GM18873 (cell line): ENCODE measurements at regions not wholly inside any gene's neighbourhood (a gene's known extent, or its start where the extent isn't known, plus 50 kb on each side); places are given as distances from the start of the nearest gene placed in this dataset.
"Not testable (repeated sequence)": the region's sequence is repeated elsewhere in the genome, so short reads cannot be mapped to it uniquely, and the experiment has no call there.

Source experiments
- ATAC-seq: cut with Tn5 transposase; IDR thresholded peaks from one replicate; pipeline ENCODE4 v1.9.1; 2021; ENCODE audit warnings: mild to moderate bottlenecking, moderate library complexity, moderate number of reproducible peaks; ENCODE audit not compliant: unreplicated experiment, low FRiP score

DNA sequence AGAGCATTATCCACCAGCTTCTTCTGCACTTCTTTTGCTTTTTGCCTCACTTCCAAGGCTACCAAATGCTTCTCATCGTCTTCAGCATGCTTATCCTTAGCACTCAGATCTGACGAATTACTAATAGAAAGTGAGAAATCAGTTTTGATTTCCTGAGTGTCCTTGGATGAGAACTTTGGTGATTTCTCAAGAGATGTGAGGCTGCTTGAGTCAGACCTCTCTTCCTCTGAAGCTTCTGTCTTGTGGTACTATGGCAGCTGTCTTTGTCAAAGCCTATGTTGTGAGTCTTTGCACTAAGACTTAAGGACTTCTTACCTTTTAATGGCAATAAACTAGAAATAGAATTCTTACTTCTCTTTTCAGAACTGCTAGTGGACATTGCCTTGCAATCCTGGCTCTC is 169.9 kb downstream of the CPE start:
- ATAC-seq, result no peak

- no peak for ATAC-seq
Measured at GRCh38 chr4:165553221-165553810, 174.5 kb downstream of the CPE start.

- ATAC-seq, result no peak
Measured at GRCh38 chr4:165555302-165555701, 176.5 kb downstream of the CPE start.

- ATAC-seq, result no peak
Measured at GRCh38 chr4:165556383-165556782, 177.6 kb downstream of the CPE start.

DNA sequence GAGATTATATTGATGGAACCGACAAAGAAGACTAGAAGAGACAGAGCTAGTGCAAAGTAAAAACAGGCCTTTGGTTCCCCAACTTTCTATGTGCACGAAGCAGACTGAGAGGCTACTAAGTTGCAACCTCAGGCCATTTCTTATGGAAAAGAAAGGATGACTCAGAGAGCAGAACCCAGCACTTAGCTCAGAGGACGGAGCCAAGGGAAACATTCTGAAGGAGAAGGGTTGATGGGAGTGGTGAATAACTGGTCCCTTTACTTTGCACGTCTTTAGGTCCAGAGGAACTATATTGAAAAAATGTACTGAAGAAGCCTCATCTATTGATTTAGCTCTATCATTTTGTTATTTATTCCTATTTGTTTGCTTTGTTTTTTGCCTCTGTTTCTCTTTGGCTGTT is 182.1 kb downstream of the CPE start:
- no peak for ATAC-seq

GRCh38 chr4:165563851-165564250 is 185.0 kb downstream of the CPE start:
- ATAC-seq, result no peak

- no peak for ATAC-seq
Measured at GRCh38 chr4:165569031-165569430, 190.2 kb downstream of the CPE start.

- ATAC-seq, result not testable (repeated sequence)
Measured at GRCh38 chr4:165571476-165571875, 192.7 kb downstream of the CPE start.

DNA sequence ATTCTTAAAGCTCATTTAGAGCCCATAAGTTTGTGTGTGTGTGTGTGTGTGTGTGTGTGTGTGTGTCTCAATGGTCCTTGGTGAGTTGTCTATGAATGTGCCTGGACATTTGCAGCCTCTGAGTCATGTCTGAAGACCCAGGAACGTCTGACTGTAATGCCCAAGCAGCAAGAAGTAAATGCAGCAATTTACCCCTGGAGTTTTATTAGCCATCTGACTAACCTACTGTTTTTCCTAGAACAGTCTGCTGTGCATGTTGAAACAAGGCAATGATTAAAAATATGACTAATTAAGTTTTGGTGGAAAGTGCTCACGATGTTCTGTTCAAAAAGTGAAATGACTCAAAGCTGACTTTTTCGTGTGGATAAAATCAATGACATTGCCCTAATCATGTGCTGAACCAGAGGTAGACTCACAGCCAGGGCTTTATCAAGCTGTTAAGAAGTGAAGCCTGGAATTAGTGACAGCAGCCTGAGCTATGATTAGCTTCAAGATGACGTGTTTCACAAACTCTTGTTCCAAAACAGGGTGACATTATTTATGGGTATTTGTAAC is 201.6 kb downstream of the CPE start:
- no peak for ATAC-seq

DNA sequence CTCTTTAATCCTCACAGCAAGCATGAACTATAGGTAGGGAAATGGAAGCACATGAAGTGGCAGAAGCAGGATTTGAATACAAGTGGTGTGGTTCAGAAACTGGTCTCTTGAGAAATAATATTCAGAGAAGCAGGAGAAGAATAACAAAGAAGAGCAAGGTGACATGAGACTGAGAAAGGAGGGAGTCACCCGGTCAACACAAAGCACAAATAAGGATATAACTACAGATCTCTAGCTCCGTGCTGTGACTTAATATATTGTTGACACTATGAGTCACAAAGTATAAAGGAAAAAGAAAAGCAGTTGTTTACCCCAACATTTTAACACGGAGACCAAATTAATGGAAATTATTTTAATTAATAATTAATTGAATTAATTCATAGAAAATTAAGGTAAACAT is 204.5 kb downstream of the CPE start:
- no peak for ATAC-seq

GRCh38 chr4:165584916-165585315 is 206.1 kb downstream of the CPE start:
- ATAC-seq, result no peak

DNA sequence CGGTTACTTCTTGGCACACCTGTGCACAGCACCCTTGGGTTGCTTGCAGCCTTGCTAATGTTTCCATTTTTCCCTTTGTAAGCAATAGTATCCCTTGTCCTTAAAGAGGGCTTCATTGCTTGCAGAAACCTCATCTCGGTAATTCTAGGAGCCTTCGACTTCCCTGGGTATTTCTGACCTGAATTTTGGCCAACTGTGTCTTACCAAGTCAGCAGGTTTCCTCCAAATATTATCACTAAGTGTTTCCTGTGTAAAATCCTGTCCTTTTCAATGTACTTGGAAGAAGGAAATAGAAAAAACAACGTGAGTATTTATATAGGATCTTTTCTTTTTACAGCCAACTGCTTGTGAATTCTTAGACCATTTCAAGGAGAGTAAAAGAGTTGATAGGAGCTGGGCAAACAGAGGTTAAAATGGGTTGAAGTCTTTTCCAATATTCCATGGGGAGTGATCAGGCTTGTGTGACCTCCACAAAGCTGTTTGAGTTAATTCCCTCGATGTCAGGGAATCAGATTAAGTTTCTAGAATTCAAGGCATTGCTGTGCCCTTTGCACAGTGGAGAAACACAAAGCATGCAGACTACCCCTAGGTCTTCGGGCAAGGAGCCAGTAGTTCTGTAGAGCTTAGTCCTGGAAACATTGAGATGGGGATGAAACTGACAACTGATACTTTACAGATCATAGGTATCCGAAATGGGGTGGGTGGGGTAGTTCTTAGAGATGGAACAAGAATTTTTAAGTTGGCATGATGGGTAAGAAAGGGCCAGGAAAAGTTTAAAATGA is 209.9 kb downstream of the CPE start:
- ATAC-seq, result no peak

DNA sequence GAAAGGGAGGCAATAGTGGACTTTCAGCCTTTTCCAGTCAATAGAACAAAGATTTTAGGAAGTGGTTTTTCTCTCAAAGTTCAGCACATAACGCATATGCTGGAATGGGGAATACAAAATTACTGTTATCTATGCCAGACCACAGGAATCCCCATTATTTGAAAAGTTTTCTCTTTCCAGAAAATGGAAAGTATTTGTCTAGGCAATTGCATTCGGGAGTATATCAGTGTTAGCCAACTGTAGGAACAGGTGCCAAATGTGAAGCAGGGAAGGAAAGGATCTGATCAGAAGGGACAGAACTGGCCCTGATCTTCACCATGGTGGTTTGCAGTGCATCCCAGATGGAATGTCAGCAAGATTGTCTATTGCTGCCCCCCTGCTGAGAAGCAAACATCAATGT is 213.6 kb downstream of the CPE start:
- no peak for ATAC-seq

DNA sequence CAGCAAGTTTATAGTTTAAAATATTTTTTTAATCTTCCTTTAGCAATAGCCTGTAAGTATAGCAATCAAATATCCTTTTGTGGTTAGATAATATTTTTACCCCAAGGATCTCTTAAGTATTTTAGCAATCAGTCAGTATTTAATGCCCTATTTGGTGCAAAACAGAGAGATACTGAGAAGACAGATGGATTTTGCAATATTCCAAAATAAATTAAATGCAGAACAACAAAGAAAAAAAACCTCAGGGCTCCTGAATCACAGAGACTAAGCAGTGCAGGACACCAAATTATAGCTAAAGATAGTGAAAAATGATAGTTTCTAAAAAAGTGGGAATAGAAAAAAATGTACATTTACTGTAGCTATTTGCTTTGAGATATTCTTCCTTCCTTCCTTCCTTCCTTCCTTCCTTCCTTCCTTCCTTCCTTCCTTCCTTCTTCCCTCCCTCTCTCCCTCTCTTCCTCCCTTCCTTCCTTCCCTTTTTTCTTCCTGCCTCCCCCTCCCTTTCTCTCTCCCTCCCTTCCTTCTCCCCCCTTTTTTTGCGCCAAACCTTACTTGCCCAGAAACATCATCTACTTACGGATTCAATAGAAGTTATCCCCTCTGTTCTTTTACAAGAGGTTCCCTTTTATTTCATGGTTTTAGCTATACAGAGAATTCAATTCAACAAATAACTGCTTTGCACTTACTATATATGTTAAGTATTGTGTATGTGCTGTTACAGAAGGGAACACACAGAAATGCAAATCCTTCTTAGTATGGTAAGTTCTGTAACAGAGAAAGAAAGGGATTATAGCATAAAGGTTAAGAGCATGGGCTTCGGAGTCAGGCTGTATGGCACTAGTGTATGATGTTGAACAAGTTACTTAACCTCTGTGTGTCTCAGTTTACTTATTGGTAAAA is 219.0 kb downstream of the CPE start:
- no peak for ATAC-seq

DNA sequence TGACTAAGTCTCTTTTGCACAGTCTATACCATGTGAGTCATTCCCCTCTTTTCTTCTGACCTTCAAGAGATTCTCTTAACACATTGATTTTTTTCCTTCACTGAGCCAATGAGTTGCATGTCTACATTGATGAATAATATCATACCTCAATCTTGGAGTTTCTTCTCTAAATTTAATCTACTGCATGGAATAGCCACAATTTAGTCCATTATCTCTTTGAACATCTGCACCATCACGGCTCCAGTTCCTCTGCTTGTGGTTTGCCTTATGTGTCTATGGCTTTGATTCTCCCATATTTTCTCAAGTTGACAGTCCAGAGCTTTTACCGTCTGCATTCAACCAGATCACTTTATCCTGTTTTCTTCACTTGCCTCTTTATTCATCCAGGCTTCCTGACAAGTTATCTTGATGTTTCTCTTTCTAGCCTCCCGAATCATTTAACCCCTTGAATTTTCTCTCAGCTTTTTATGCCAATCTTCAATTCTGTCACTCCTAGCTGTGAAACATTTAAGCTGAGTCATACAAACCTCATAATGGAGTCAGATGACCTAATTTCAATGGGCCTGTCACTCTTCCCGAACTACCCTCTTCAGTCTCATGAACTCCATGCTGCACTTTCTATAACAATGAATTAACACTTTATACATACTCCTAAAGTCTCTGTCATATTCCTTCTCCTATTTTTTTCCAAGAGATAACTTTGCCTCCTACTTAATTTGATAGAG is 222.3 kb downstream of the CPE start:
- ATAC-seq, result no peak

DNA sequence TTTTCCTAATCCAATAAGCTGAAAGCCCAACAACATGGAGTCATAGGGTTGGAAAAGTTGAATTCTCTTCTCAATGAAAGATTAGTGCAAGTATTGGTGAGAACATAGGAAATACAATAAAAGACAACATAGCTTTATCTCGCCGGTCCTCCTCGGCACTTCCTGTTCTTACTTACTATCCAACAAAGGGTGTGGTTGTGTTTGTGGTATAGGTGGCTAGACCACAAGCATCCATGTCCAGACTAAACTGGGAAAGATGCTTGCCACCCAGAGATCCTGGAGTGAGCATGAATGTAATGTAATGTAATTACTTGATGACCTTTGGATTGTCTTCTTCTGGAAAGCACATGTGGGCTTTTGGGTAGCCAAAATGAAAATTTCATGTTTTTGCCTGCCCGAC is 223.8 kb downstream of the CPE start:
- ATAC-seq, result no peak

GRCh38 chr4:165604181-165604580 is 225.4 kb downstream of the CPE start:
- ATAC-seq, result no peak

DNA sequence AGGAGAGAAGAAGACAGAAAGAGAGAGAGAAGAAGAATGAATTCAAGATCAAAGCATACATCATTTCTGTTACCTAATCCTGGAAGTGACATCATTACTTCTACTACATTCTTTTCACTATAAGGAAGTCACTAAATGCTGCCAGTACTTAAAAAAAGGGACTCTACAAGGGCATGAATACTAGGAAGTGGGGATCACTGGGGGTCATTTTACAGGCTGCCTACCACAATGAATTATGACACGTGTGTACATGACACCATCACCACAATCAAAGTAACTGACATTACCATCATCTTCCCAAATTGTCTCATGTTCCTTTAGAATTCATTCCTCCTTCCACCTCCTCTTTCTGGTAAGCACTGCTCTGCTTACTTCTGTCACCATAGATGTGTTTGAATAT is 227.0 kb downstream of the CPE start:
- no peak for ATAC-seq

DNA sequence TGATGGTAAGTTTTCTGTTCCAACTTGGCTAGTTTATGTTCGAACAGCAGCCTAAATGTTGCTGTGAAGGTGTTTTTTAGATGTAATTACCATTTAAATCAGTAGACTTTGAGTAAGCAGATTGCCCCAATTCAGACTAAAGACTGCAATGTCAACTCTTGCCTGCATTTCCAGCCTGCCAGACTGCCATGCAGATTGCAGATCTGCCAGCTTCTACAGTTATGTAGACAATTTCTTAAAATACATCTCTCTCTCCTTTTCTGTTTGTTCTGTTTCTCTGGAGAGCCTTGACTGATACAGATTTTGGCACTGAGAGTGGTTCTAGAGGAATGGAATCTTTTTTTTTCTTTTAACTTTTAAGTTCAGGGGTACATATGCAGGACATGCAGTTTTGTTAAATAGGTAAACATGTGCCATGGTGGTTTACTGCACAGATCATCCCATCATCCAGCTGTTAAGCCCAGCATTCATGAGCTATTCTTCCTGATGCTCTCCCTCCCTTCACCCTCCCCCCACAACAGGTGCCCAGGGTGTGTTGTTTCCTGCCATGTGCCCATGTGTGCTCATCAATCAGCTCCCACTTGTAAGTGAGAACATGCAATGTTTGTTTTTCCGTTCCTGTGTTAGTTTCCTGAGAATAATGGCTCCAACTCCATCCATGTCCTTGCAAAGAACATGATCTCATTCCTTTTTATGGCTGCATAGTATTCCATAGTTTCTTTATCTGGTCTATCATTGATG is 227.8 kb downstream of the CPE start:
- ATAC-seq, result no peak

GRCh38 chr4:165609653-165610052 is 230.8 kb downstream of the CPE start:
- no peak for ATAC-seq
